Breast epithelium (tissue), 3 donors: ENCODE measurements at regions not wholly inside any gene's neighbourhood (a gene's known extent, or its start where the extent isn't known, plus 50 kb on each side); places are given as distances from the start of the nearest gene placed in this dataset.

Experiments used
- CTCF ChIP-seq, 3 donors: fragments of 450-650 bp; IDR thresholded peaks; one replicate each; pipeline ENCODE4 v1.5.1; 2016 to 2017; ENCODE audit warnings: antibody characterized with exemption in 3 of 3, mild to moderate bottlenecking in 3 of 3, moderate library complexity in 3 of 3
- POLR2A ChIP-seq: fragments of 450-650 bp; IDR thresholded peaks from one replicate; pipeline ENCODE4 v1.6.1; 2016; ENCODE audit warnings: antibody characterized with exemption, mild to moderate bottlenecking, moderate library complexity

GRCh38 chr21:27840262-27840661 lies 873.4 kb upstream of the ADAMTS5 start:
- TF ChIP-seq POLR2A, result no peak
- TF ChIP-seq CTCF (IDR thresholded peaks at IDR 0.05), result no peak
